ENCODE measurements at regions not wholly inside any gene's neighbourhood (a gene's known extent, or its start where the extent isn't known, plus 50 kb on each side); places are given as distances from the start of the nearest gene placed in this dataset.
A peak's percentile ranks its signal among the peaks of the same experiment; 100 is the strongest.

DNA sequence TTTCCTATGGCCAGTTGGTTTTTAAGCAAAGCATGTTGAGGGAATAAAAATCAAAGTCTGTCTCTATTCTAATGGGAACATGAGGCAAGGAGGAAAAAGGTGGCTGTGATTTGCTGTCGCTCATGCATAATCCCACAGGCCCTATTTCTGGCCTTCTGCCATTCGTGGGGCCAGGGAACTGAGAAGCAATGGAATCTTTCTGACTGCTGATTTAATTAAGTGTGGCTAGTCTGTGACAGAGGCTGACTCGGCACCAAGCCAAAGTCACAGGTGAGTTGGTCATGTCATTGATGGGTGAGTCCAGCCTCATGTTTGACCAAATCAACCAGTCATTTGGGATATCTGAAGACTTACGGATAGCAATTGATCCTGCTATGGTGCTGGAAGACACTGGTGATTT is 429.3 kb upstream of the CADM1 start:
- in situ Hi-C loops (cut with HindIII; ENCODE audit: low pct_unique_long_range_greater_than_20kb, low sequenced_read_pairs) = no loop called here

DNA sequence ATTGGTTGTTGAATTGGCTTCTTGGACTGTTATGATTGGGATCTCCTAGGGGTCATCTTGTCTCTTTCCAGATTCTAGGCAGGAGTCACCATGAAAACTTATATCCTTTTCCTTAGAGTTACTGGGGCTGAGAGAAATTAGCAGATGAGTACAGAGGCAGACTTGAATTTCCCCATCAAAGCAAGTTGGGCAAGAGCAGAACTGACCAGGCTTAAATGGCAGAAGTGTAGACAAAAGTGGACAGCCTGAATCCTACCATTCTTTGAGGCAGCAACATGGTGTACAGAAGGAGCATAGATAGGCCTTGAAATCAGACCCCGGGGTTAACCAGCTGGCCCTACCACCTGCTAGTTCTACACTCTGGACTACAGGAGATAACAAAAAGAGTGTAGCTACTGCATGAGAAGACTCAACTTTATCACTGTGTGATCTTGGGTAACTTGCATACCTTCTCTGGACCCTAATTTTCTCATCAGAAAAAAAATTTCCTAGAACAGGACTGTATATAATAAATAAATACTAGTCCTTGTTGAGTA is 427.4 kb upstream of the CADM1 start:
- DNase-seq (ENCODE audit: low read depth) = no peak
- in situ Hi-C loops (cut with HindIII; ENCODE audit: low pct_unique_long_range_greater_than_20kb, low sequenced_read_pairs) = no loop called here

More for the DNA sequence above, 429.3 kb upstream of the CADM1 start:
- DNase-seq (ENCODE audit: low read depth) = peak; percentile 46

- in situ Hi-C loops (cut with HindIII; ENCODE audit: low pct_unique_long_range_greater_than_20kb, low sequenced_read_pairs) = no loop called here
- DNase-seq (ENCODE audit: low read depth) = no peak
These were observed 426.8 kb upstream of the CADM1 start for GRCh38 chr11:115930886-115931547.

- in situ Hi-C loops (cut with HindIII; ENCODE audit: low pct_unique_long_range_greater_than_20kb, low sequenced_read_pairs) = no loop called here
These were observed 426.1 kb upstream of the CADM1 start for GRCh38 chr11:115930291-115930690.

DNA sequence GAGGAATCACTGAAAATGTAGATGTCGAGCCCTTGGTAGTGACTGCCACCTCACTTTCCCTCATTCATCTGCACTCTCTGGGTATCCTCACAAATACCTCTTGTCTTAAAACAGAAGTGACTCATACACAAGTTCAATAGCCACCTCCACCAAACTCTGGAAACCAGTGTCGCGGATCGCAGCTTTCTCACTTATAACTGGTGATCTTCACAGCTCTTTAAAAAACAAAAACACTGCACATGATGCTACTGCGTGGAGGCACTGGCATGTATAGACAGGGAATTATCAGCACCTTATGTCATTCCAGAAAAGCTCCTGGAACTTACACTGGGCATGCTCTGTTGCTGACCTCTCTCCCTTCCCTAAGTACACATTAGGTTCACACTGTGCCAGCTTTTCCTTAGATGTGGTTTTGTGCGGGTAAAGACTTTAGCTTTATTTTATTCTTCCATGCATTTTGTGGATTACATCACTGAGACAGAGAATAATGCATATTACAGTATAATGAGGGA is 425.5 kb upstream of the CADM1 start:
- DNase-seq (ENCODE audit: low read depth) = peak; percentile 87
- in situ Hi-C loops (cut with HindIII; ENCODE audit: low pct_unique_long_range_greater_than_20kb, low sequenced_read_pairs) = no loop called here

More at GRCh38 chr11:115930291-115930690, 426.1 kb upstream of the CADM1 start:
- no peak for DNase-seq (ENCODE audit: low read depth)

DNA sequence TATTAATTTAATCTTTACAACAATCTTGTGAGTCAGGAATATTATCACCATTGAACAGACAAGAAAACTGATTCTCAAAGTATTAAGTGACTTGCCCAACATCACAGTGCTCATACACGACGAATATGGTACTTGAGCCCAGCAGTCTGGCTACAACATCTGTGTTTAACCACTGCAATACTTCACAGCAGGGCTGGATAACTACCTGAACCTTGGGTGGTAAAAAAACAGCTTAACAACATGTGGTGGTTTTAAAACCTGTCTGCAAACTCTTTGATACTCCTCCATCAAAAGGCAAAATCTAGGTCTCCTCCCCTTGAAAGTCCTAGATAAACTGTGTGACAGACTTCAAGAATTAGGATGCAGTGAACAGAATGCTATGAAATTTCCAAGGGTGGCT is 424.6 kb upstream of the CADM1 start:
- DNase-seq (ENCODE audit: low read depth) = no peak
- in situ Hi-C loops (cut with HindIII; ENCODE audit: low pct_unique_long_range_greater_than_20kb, low sequenced_read_pairs) = no loop called here

DNA sequence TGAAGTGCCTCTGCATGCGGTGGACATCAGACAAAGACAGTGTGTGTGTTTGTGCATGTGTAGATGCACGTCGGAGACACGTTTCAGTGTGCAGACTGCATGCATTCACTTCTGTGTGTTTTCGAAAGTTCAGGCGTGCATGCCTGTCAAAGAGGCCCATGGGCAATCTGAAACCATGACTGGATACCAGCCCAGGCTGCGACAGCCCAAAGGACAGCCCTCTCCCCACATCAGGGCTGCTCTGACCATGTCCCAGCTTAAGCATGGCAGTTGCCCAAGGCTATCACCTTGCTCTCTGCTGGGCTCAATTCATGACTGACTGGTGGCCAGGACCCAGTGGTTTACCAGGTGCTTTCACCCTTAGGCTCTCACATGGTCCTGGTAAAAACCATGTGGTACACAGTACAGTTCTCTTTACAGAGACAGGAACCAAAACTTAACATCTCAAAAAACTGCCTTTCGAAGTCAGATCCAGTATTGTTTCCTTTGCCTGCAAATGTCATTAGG is 423.7 kb upstream of the CADM1 start:
- in situ Hi-C loops (cut with HindIII; ENCODE audit: low pct_unique_long_range_greater_than_20kb, low sequenced_read_pairs) = no loop called here
- no peak for DNase-seq (ENCODE audit: low read depth)

DNA sequence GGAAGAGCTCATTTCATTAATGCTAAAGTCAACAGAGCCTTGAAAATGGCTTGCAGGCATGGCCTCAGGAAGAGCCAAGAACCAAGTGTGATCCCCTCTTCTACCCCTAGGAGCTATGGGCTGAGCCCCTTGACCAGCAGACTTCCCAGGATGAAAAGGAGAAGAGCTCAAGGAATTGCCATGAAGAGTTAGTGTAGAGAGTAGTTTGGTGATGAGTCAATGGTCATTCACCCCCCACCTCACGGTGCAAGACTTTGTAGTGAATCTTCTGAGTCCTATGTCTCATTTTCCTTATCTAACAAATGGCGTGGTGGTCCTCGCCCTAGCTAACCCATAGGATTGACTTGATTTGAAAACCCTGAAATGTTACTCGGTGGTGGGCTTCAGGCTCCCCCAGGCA is 422.4 kb upstream of the CADM1 start:
- no peak for DNase-seq (ENCODE audit: low read depth)
- in situ Hi-C loops (cut with HindIII; ENCODE audit: low pct_unique_long_range_greater_than_20kb, low sequenced_read_pairs) = no loop called here

DNA sequence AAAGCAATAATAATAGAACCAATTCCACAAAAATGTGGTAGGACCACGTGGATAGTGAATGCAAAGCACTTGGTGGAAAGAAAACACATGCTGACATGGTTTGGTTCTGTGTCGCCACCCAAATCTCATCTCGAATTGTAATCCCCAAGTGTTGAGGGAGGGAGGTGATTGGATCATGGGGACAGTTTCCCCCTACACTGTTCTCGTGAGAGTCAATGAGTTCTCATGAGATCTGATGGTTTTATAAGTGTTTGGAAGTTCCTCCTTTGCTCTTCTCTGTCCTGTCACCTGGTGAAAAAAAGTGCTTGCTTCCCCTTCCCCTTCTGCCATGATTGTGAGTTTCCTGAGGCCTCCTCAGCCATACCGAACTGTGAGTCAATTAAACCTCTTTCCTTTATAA is 421.9 kb upstream of the CADM1 start:
- in situ Hi-C loops (cut with HindIII; ENCODE audit: low pct_unique_long_range_greater_than_20kb, low sequenced_read_pairs) = no loop called here
- DNase-seq (ENCODE audit: low read depth) = no peak

GRCh38 chr11:115925568-115926090 is 421.4 kb upstream of the CADM1 start:
- no peak for DNase-seq (ENCODE audit: low read depth)
- in situ Hi-C loops (cut with HindIII; ENCODE audit: low pct_unique_long_range_greater_than_20kb, low sequenced_read_pairs) = no loop called here

DNA sequence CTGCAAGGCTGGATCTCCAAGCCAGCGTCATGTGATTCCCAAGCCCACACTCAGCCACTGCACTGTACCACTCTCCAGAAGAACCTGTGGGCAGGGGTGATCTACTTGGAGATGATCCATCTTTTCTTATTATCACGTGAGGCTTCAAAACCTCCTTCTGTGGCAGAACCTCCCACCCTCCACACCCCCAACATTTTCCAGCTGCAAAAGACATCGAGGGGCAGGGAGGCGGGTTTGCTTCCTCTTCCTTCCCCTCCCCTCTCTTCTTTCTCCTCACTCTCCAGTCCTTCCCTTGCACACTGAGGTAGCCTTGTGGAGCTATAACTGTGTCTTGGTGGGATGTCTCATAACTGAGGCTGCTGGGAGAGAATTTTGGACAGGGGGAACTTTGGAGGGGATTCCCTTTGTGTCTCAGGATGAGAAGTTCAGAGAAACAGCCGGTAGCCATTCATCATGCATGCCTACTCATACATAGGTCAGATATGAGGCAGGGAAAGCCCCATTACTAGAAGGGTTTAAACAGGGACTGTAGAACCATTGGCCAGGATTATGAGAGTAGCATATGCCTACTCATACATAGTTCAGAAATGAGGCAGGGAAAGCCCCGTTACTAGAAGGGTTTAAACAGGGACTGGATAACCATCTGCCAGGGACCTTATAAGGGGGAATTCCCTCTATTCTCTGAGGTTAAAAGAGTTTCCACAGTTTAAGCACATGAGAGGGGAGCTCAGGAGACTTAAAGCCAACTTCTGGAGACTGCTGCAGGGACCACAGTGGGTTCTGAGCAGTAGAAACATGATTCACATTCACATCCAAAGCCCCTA is 420.7 kb upstream of the CADM1 start:
- in situ Hi-C loops (cut with HindIII; ENCODE audit: low pct_unique_long_range_greater_than_20kb, low sequenced_read_pairs) = no loop called here
- DNase-seq (ENCODE audit: low read depth) = peak; percentile 71

DNA sequence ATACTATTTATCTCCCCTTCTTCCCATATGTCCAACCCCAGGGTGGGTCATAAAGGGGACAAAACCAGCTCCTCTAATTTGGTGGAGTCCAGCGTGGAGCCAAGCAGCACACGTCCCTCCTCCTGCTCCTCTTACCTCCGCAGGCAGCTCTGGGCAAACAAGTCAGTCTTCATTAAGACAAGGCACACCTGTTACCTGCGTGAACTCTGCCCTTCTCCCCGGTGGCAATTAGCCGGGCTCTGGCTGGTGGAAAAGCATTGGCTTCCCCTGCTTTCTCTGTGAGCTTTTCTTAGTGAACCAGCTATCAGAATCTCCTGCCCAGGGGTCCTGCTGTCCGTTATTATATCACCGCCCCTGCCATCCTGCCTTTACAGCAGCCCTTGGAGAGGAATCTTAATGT is 418.7 kb upstream of the CADM1 start:
- in situ Hi-C loops (cut with HindIII; ENCODE audit: low pct_unique_long_range_greater_than_20kb, low sequenced_read_pairs) = no loop called here

DNA sequence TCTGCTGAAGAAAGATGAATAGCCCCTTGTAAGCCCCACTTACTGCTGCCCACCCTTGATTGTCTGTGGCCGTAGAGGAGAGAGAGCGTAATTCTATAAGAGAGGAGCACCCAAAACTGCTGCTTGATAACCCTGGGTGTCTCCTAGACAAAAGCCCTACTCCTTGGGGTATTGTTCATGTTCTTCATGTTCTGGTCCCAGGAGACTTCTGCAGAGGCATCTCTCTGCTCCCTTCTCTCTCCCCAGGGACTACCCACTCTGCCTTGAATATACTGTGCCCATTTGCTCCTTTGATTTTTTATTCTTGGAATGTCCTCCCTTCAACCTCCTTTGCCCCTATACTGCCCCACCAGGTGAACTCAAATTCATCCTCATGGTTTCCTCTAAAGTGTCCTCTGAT is 417.8 kb upstream of the CADM1 start:
- in situ Hi-C loops (cut with HindIII; ENCODE audit: low pct_unique_long_range_greater_than_20kb, low sequenced_read_pairs) = no loop called here
- no peak for DNase-seq (ENCODE audit: low read depth)

More for the DNA sequence above, 418.7 kb upstream of the CADM1 start:
- no peak for DNase-seq (ENCODE audit: low read depth)

DNA sequence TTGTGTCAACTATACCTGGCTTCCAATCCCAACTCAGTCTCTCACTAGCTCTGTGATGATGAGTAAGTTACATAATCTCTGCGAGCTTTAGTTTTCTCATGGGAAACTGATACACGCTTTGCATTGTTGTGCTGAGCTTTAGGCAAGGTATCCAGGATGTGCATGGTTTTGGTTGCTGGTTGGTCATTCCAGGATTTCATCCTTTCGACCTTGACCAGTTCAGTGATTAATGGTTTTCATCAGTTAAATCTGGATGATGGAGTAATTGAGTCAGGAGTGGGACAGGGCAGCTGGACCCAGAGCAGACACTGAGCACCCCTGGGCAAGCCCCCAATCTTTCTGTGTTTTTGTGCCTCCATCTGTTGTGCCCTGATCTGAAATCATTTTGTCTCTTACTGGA is 417.3 kb upstream of the CADM1 start:
- in situ Hi-C loops (cut with HindIII; ENCODE audit: low pct_unique_long_range_greater_than_20kb, low sequenced_read_pairs) = no loop called here
- DNase-seq (ENCODE audit: low read depth) = no peak

DNA sequence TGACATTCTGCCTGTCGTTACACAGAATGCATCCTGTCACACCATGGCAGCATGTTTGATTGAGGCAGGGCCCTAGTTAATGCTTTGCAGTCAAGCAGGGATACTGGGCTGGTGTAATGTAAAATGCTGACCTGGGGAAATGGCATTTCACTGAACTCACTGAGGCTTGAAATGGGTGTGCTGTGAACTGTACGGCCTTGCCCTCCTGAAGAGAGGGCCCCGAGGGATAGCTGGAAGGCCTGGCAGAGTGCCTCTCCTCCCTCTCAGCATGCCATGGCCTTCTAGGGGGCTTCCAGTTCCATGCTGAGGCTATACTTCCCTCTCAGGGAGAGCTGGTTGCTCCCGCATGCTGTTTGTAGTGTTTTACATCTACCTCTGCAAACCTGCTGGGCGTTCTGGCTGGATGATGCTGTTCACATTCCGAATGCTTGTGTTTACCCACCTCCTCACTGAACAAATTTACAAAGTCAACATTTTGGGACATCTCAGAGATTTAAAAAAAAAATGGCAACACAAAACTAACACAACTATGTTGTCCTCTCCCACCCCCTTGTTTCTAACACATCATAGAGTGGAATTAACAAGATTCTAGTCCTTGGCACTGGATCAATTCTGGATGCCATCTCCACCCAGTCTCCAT is 416.7 kb upstream of the CADM1 start:
- in situ Hi-C loops (cut with HindIII; ENCODE audit: low pct_unique_long_range_greater_than_20kb, low sequenced_read_pairs) = no loop called here
- peak; percentile 90 for DNase-seq (ENCODE audit: low read depth)

DNA sequence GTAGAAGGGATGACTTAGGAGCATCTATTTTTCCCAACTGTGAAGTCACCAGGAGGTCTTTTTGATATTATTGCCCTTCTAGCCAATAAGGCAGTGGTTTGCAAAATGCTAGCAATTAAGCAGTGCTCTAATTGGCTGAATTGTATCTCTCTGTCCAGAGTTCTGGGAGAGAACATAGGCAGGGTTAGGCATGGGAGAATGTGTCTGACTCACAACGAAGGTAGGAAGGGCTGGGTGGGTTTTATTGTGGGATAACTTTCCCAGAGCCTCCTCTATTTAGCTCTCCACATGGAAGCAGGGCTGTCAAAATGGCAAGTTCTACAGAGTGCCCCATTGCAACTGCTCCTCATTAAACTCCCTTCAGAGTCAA is 415.9 kb upstream of the CADM1 start:
- DNase-seq (ENCODE audit: low read depth) = peak; percentile 91

GRCh38 chr11:115919341-115920091 is 415.3 kb upstream of the CADM1 start:
- peak; percentile 96 for DNase-seq (ENCODE audit: low read depth)
- in situ Hi-C loops (cut with HindIII; ENCODE audit: low pct_unique_long_range_greater_than_20kb, low sequenced_read_pairs) = no loop called here

More for the DNA sequence above, 415.9 kb upstream of the CADM1 start:
- in situ Hi-C loops (cut with HindIII; ENCODE audit: low pct_unique_long_range_greater_than_20kb, low sequenced_read_pairs) = no loop called here

GRCh38 chr11:115918576-115918975 is 414.4 kb upstream of the CADM1 start:
- DNase-seq (ENCODE audit: low read depth) = no peak
- in situ Hi-C loops (cut with HindIII; ENCODE audit: low pct_unique_long_range_greater_than_20kb, low sequenced_read_pairs) = no loop called here

Data from Caki2 (cell line).